ENCODE measurements at regions not wholly inside any gene's neighbourhood (a gene's known extent, or its start where the extent isn't known, plus 50 kb on each side); places are given as distances from the start of the nearest gene placed in this dataset.

DNA sequence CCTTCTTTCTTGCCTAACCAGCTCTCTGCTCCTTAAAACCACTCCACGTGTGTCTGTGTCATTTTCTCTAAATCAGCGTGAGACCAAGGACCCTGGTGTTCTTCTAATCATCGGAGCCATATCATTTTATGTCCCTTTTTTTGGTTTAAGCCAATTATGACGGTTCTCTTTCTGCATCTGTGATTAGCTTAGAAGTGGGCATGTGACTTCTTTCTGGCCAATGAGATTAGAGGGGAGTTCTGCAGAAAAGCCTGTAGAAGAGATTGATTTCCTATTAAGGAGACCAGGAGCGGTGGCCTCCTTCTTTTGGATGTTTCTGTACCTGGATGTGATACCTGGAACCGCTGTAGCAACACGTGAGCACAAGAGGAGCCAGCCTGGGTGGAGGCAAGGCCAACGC is 97.5 kb upstream of the PABPC3 start:
- TF ChIP-seq, protein P1, sequence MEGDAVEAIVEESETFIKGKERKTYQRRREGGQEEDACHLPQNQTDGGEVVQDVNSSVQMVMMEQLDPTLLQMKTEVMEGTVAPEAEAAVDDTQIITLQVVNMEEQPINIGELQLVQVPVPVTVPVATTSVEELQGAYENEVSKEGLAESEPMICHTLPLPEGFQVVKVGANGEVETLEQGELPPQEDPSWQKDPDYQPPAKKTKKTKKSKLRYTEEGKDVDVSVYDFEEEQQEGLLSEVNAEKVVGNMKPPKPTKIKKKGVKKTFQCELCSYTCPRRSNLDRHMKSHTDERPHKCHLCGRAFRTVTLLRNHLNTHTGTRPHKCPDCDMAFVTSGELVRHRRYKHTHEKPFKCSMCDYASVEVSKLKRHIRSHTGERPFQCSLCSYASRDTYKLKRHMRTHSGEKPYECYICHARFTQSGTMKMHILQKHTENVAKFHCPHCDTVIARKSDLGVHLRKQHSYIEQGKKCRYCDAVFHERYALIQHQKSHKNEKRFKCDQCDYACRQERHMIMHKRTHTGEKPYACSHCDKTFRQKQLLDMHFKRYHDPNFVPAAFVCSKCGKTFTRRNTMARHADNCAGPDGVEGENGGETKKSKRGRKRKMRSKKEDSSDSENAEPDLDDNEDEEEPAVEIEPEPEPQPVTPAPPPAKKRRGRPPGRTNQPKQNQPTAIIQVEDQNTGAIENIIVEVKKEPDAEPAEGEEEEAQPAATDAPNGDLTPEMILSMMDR (IDR thresholded peaks at IDR 0.05), result no peak
- no peak for TF ChIP-seq ZFX (IDR thresholded peaks at IDR 0.05; ENCODE audit: borderline replicate concordance)

All from 22Rv1 (cell line).